ENCODE measurements at regions not wholly inside any gene's neighbourhood (a gene's known extent, or its start where the extent isn't known, plus 50 kb on each side); places are given as distances from the start of the nearest gene placed in this dataset.
"Not testable (repeated sequence)": the region's sequence is repeated elsewhere in the genome, so short reads cannot be mapped to it uniquely, and the experiment has no call there.

DNA sequence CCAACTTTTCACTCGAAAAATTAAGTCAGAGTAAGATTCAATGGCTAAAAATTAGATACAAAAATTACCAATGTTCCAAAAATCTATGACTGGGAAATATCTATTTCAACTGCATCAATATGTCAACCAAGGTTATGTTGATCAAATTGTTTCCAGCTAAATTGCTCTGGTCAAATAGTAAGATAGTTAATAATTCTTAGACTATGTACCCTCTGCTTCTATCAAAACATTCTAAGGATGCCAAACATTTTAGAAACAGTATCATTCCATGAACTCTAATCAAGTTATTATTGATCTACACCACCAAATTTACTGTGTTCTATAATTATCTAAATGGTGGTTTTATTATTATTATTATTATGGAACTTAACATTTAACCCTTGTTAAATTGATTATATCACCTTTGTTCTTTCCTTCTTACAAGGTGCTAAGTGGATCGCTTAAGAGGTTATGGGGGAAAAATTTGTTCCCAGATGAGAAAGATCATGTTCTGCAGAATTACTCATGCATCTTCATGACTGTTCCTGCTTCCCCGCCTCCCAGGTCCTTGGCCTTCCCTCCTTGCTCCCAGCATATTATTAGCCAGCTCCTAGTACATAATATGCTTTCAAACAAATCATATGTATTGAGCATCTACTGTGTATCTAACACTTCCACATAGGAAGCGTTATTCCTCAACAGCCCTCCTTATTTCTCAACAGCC, 240.5 kb upstream of the KRR1 start:
- TF ChIP-seq POLR2AphosphoS5 (IDR thresholded peaks at IDR 0.05): no peak
- TF ChIP-seq, protein P1, sequence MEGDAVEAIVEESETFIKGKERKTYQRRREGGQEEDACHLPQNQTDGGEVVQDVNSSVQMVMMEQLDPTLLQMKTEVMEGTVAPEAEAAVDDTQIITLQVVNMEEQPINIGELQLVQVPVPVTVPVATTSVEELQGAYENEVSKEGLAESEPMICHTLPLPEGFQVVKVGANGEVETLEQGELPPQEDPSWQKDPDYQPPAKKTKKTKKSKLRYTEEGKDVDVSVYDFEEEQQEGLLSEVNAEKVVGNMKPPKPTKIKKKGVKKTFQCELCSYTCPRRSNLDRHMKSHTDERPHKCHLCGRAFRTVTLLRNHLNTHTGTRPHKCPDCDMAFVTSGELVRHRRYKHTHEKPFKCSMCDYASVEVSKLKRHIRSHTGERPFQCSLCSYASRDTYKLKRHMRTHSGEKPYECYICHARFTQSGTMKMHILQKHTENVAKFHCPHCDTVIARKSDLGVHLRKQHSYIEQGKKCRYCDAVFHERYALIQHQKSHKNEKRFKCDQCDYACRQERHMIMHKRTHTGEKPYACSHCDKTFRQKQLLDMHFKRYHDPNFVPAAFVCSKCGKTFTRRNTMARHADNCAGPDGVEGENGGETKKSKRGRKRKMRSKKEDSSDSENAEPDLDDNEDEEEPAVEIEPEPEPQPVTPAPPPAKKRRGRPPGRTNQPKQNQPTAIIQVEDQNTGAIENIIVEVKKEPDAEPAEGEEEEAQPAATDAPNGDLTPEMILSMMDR (IDR thresholded peaks at IDR 0.05): no peak
- TF ChIP-seq POLR2A (IDR thresholded peaks at IDR 0.05): no peak
- intact Hi-C loops (cut with DNase I): no loop called here
- Histone ChIP-seq H3K9me3 (no peaks in the 10 kb centered on the region), H3K36me3 (no peaks in the 10 kb centered on the region), H3K4me1 (replicated peaks) (no peaks in the 10 kb centered on the region), H3K27ac (no peak overlapping the region), H3K4me3 (no peak overlapping the region), H3K27me3 (replicated peaks; ENCODE audit: insufficient read depth) (no peaks in the 10 kb centered on the region)
- WGBS: 90% methylated on average over 4 of the region's 4 CpGs
- DNase-seq (ENCODE audit: low spot score): no peak

DNA sequence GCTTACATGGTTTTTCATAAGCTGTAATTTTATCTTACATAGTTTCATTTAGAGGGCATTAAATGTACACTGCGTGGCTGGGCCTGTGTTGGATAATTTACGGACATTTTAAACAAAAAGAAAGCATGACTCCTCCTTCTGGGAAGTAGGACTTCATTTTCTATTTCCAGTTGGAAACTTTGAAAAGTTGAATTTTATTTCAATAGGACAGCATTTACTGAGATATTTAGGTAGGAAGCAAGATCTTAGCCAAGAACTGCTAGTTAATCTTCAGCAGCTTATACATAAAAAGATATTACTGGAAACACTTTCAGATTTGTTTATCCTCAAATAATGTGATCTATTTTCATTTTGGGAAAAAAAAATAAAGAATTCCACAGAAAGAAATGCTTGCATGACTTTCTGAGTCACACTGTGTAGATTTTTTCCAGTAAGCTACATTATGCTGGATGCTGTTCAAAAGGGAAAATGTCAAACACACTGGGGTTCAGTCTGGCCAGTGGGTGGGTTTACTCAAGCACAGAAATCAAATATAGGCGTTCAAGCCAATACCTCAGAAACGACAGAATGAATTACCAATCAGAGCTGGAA, 239.4 kb upstream of the KRR1 start:
- 37% methylated on average over 4 of the region's 4 CpGs for WGBS
- no peaks in the 10 kb centered on the region for H3K36me3 ChIP-seq
- intact Hi-C loops (cut with DNase I): no loop called here
- H3K4me3 ChIP-seq: no peak overlapping the region
- no peaks in the 10 kb centered on the region for H3K9me3 ChIP-seq
- DNase-seq (ENCODE audit: low spot score): no peak
- H3K27me3 ChIP-seq (replicated peaks; ENCODE audit: insufficient read depth): no peaks in the 10 kb centered on the region
- no peak overlapping the region for H3K27ac ChIP-seq
- TF ChIP-seq POLR2AphosphoS5 (IDR thresholded peaks at IDR 0.05): no peak
- TF ChIP-seq, protein P1 (IDR thresholded peaks at IDR 0.05): no peak
- TF ChIP-seq POLR2A (IDR thresholded peaks at IDR 0.05): no peak
- H3K4me1 ChIP-seq (replicated peaks): no peaks in the 10 kb centered on the region

DNA sequence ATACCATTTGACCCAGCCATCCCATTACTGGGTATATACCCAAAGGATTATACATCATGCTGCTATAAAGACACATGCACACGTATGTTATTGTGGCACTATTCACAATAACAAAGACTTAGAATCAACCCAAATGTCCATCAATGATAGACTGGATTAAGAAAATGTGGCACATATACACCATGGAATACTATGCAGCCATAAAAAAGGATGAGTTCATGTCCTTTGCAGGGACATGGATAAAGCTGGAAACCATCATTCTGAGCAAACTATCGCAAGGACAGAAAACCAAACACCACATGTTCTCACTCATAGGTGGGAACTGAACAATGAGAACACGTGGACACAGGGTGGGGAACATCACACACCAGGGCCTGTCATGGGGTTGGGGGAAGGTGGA, 237.6 kb upstream of the KRR1 start:
- H3K27me3 ChIP-seq (replicated peaks; ENCODE audit: insufficient read depth); H3K4me1 ChIP-seq (replicated peaks); intact Hi-C loops (cut with DNase I); H3K9me3 ChIP-seq; H3K36me3 ChIP-seq; H3K27ac ChIP-seq; DNase-seq (ENCODE audit: low spot score); H3K4me3 ChIP-seq: not testable (repeated sequence)
- 91% methylated on average over 3 of the region's 3 CpGs for WGBS

DNA sequence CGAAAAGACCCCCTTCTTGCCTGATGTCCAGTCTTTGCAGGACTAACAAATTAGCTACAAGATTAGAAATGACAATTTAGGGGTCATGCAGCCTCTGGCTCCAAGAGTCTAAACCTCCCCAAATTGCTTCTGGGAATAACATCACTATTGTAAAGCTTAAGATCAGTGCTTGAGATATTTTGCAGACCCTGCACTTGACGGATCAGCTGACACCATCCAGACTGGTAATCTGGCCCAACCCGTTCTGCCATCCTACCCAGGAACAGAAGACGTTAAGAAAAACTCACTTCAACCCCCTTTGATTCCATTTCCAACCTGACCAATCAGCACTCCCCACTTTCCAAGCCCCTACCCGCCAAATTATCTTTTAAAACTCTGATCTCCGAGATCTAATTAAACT, 236.7 kb upstream of the KRR1 start:
- no peak for DNase-seq (ENCODE audit: low spot score)
- intact Hi-C loops (cut with DNase I): no loop called here
- no peaks in the 10 kb centered on the region for H3K9me3 ChIP-seq
- TF ChIP-seq POLR2AphosphoS5 (IDR thresholded peaks at IDR 0.05) (no peak), POLR2A (IDR thresholded peaks at IDR 0.05) (no peak)
- TF ChIP-seq, protein P1 (IDR thresholded peaks at IDR 0.05): no peak
- no peak overlapping the region for H3K27ac ChIP-seq
- WGBS: 80% methylated on average over 6 of the region's 6 CpGs
- no peak overlapping the region for H3K4me3 ChIP-seq
- H3K4me1 ChIP-seq (replicated peaks): no peaks in the 10 kb centered on the region
- no peaks in the 10 kb centered on the region for H3K27me3 ChIP-seq (replicated peaks; ENCODE audit: insufficient read depth)
- H3K36me3 ChIP-seq: no peaks in the 10 kb centered on the region

DNA sequence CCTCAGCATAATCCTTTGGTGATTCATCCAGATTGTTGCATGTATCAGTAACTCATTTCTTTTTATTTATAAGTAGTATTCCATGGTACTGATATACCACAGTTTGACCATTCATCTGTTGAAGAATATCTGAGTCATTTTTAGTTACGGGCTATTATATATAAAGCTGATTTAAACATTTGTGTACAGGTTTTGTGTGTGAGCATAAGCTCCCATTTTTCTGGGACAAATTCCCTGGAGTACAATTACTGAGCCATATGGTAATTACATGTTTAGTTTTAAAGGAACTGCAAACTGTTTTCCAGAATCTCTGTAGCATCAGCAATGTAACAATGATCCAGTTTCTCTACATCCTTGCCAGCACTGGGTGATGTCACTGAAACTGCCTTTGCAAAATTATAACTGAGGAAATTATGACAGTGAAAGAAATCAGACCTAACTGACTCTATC, 236.2 kb upstream of the KRR1 start:
- no peak for DNase-seq (ENCODE audit: low spot score)
- H3K27me3 ChIP-seq (replicated peaks; ENCODE audit: insufficient read depth): no peaks in the 10 kb centered on the region
- H3K9me3 ChIP-seq: no peaks in the 10 kb centered on the region
- no peaks in the 10 kb centered on the region for H3K36me3 ChIP-seq
- TF ChIP-seq, protein P1 (IDR thresholded peaks at IDR 0.05): no peak
- TF ChIP-seq POLR2AphosphoS5 (IDR thresholded peaks at IDR 0.05): no peak
- 84% methylated on average over 1 of the region's 1 CpG for WGBS
- intact Hi-C loops (cut with DNase I): no loop called here
- H3K4me1 ChIP-seq (replicated peaks): no peaks in the 10 kb centered on the region
- H3K27ac ChIP-seq: no peak overlapping the region
- no peak overlapping the region for H3K4me3 ChIP-seq

All from prostate gland (tissue), 2 donors.